HEK293T (cell line): ENCODE measurements at regions not wholly inside any gene's neighbourhood (a gene's known extent, or its start where the extent isn't known, plus 50 kb on each side); places are given as distances from the start of the nearest gene placed in this dataset.

Experiments
- BHLHE40 ChIP-seq: fragments of 450-650 bp; IDR thresholded peaks from 2 replicates; pipeline ENCODE4 v1.6.1; 2016; ENCODE audit warnings: mild to moderate bottlenecking, moderate library complexity, borderline replicate concordance
- ELF4 ChIP-seq: fragments of 450-650 bp; IDR thresholded peaks from 2 replicates; pipeline ENCODE4 v1.6.1; 2017; ENCODE audit warnings: antibody characterized with exemption
- L3MBTL2 ChIP-seq: fragments of 450-650 bp; conservative IDR thresholded peaks from 2 replicates; pipeline ENCODE4 v1.6.1; 2016; ENCODE audit warnings: mild to moderate bottlenecking
- LEF1 ChIP-seq: fragments of 450-650 bp; IDR thresholded peaks from 2 replicates; pipeline ENCODE4 v1.6.1; 2017; ENCODE audit warnings: mild to moderate bottlenecking, borderline replicate concordance
- SP1 ChIP-seq: fragments of 450-650 bp; IDR thresholded peaks from 2 replicates; pipeline ENCODE4 v1.6.1; 2017
- SUZ12 ChIP-seq: fragments of 450-650 bp; IDR thresholded peaks from 2 replicates; pipeline ENCODE4 v1.6.1; 2016; ENCODE audit warnings: mild to moderate bottlenecking
- TARDBP ChIP-seq: fragments of 450-650 bp; IDR thresholded peaks from 2 replicates; pipeline ENCODE4 v1.6.1; 2016
- TF ChIP-seq, protein P1 (sequence below): fragments of 450-650 bp; IDR thresholded peaks from 2 replicates; pipeline ENCODE4 v1.6.1; 2016

DNA sequence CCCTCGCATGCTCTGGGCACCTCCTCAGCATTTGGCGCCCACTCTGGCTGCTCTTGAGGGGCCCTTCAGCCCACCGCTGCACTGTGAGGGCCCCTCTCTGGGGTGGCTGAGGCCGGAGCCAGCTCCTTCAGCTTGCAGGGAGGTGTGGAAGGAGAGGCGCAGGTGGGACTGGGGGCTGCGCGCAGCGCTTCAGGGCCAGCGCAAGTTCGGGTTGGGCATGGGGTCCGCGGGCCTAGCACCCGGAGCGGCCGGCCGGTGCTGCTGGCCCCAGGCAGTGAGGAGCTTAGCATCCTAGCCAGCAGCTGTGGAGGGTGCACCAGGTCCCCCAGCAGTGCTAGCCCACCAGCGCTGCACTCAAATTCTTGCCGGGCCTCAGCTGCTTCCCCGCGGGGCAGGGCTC lies 305.6 kb upstream of the ANKRD30A start:
- TF ChIP-seq, protein P1, sequence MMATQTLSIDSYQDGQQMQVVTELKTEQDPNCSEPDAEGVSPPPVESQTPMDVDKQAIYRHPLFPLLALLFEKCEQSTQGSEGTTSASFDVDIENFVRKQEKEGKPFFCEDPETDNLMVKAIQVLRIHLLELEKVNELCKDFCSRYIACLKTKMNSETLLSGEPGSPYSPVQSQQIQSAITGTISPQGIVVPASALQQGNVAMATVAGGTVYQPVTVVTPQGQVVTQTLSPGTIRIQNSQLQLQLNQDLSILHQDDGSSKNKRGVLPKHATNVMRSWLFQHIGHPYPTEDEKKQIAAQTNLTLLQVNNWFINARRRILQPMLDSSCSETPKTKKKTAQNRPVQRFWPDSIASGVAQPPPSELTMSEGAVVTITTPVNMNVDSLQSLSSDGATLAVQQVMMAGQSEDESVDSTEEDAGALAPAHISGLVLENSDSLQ: no peak
- no peak for TF ChIP-seq BHLHE40
- TF ChIP-seq SUZ12: no peak
- no peak for TF ChIP-seq TARDBP
- TF ChIP-seq LEF1: no peak
- no peak for TF ChIP-seq SP1
- TF ChIP-seq ELF4: no peak
- TF ChIP-seq L3MBTL2: no peak
